ENCODE measurements at regions not wholly inside any gene's neighbourhood (a gene's known extent, or its start where the extent isn't known, plus 50 kb on each side); places are given as distances from the start of the nearest gene placed in this dataset.

DNA sequence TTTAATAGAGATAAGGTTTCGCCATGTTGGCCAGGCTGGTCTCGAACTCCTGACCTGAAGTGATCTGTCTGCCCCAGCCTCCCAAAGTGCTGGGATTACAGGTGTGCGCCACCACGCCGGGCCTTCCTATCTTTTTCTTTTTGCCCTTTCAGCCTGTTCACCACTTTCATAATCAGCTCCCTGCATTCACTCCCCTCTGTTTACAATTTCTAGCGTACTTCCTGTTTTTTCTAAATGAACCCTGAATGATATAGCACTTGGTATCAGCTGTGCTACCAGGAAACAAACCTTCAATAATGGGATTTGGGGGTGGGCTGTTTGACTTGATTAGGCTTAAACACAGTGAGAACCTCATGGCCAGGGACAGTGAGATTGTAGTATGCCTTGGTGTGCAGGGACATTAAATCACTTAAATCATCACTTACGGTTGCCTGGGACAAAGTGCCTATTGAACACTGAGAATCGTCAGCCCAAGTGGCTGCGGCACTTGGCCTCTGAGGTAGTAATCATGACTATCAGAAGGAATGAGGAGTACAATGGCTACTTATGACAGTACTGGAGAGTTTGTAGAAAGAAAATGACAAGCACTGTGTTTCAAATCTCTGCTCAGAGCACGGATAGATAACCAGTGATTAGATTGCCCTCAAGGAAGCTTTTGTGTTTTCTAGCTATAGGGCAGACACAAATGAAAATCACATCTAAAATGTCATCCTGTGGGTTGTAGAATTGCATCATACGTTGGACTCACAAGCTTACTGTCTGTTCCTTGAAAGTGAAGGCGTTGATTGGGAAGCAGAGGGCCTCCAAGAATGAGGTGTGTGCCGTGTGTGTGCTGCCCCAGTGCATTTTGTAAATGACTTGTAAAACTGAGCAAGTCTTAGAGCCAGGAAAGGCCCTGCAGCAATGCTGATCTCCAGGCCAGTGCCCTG is 661.8 kb downstream of the MATN1 start:
- H3K36me3 Mint-ChIP-seq (ENCODE audit: low read depth) = no peaks in the 10 kb centered on the region
- no peak for DNase-seq

GRCh38 chr1:30060738-30061137 is 662.6 kb downstream of the MATN1 start:
- no peaks in the 10 kb centered on the region for H3K27me3 Mint-ChIP-seq
- intact Hi-C loops (cut with micrococcal nuclease) = no loop called here
- H3K9me3 Mint-ChIP-seq = no peaks in the 10 kb centered on the region
- no peak for DNase-seq
- H3K36me3 Mint-ChIP-seq (ENCODE audit: low read depth) = no peaks in the 10 kb centered on the region
- no peak overlapping the region for H3K4me3 Mint-ChIP-seq
- H3K4me1 Mint-ChIP-seq = no peaks in the 10 kb centered on the region
- H3K27ac Mint-ChIP-seq = no peak overlapping the region

More for the DNA sequence above, 661.8 kb downstream of the MATN1 start:
- Mint-ChIP-seq H3K4me1 (no peaks in the 10 kb centered on the region), H3K27ac (no peak overlapping the region), H3K27me3 (no peaks in the 10 kb centered on the region), H3K9me3 (no peaks in the 10 kb centered on the region), H3K4me3 (no peak overlapping the region)
- intact Hi-C loops (cut with micrococcal nuclease) = no loop called here

GRCh38 chr1:30058970-30059369 is 664.4 kb downstream of the MATN1 start:
- Mint-ChIP-seq H3K36me3 (ENCODE audit: low read depth) (no peaks in the 10 kb centered on the region), H3K4me3 (no peak overlapping the region), H3K27ac (no peak overlapping the region), H3K27me3 (no peaks in the 10 kb centered on the region), H3K4me1 (no peaks in the 10 kb centered on the region), H3K9me3 (no peaks in the 10 kb centered on the region)
- intact Hi-C loops (cut with micrococcal nuclease) = no loop called here
- no peak for DNase-seq

DNA sequence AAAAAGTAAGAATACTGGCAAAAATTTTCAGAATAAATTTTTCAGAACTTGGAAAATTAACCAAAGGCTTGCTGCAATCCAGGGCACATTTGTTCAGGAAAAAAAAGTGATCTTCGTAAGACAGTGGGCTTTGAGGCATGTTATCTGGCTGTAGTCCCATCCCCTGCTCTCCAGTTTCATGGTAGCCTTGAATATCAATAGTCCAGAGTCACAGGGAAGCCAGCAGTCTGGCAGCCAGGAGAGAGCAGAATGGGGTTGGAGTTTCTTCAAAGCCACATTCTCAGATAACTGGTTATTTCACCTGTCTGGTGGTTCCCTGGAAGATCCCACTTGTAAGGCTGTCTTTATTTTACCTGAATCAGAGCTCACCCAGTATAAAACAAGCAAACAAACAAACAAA is 669.3 kb downstream of the MATN1 start:
- Mint-ChIP-seq H3K9me3 (no peaks in the 10 kb centered on the region), H3K27me3 (peaks cover 10% of the 10 kb centered on the region)

GRCh38 chr1:30052178-30052577 is 671.2 kb downstream of the MATN1 start:
- H3K36me3 Mint-ChIP-seq (ENCODE audit: low read depth) = no peaks in the 10 kb centered on the region
- no peak overlapping the region for H3K27ac Mint-ChIP-seq
- no peaks in the 10 kb centered on the region for H3K9me3 Mint-ChIP-seq
- H3K4me1 Mint-ChIP-seq = no peaks in the 10 kb centered on the region
- DNase-seq = no peak
- intact Hi-C loops (cut with micrococcal nuclease) = no loop called here
- H3K4me3 Mint-ChIP-seq = no peak overlapping the region
- peaks cover 10% of the 10 kb centered on the region for H3K27me3 Mint-ChIP-seq

More for the DNA sequence above, 669.3 kb downstream of the MATN1 start:
- Mint-ChIP-seq H3K4me1 (no peaks in the 10 kb centered on the region), H3K4me3 (no peak overlapping the region), H3K27ac (no peak overlapping the region), H3K36me3 (ENCODE audit: low read depth) (no peaks in the 10 kb centered on the region)
- no peak for DNase-seq
- intact Hi-C loops (cut with micrococcal nuclease) = no loop called here

DNA sequence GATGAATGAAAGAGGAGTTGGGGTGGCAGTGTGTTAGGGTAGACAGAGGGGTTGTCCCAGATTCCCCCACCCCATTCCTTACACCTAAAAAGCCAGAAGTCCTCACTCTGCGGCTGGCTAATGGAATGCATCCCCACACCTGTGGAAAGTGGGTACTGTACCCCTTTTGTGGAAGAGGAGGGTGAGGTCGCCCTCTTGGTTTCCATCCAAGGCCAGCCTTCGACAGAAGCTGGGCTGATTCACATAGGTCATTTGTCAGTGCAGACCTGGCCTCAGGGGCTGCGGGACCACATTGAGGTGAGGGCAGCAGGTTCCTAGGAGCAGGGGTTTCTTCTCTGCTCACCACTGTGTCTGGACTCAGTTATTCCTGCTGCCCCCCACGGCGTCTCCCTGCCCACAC is 671.6 kb downstream of the MATN1 start:
- no peak for DNase-seq

GRCh38 chr1:30049748-30050296 is 673.6 kb downstream of the MATN1 start:
- intact Hi-C loops (cut with micrococcal nuclease) = no loop called here
- Mint-ChIP-seq H3K9me3 (no peaks in the 10 kb centered on the region), H3K27ac (no peak overlapping the region)

More for the DNA sequence above, 671.6 kb downstream of the MATN1 start:
- H3K4me3 Mint-ChIP-seq = no peak overlapping the region
- H3K4me1 Mint-ChIP-seq = no peaks in the 10 kb centered on the region
- no peak overlapping the region for H3K27ac Mint-ChIP-seq
- no peaks in the 10 kb centered on the region for H3K9me3 Mint-ChIP-seq
- intact Hi-C loops (cut with micrococcal nuclease) = no loop called here
- H3K27me3 Mint-ChIP-seq = peaks cover 10% of the 10 kb centered on the region
- H3K36me3 Mint-ChIP-seq (ENCODE audit: low read depth) = no peaks in the 10 kb centered on the region

DNA sequence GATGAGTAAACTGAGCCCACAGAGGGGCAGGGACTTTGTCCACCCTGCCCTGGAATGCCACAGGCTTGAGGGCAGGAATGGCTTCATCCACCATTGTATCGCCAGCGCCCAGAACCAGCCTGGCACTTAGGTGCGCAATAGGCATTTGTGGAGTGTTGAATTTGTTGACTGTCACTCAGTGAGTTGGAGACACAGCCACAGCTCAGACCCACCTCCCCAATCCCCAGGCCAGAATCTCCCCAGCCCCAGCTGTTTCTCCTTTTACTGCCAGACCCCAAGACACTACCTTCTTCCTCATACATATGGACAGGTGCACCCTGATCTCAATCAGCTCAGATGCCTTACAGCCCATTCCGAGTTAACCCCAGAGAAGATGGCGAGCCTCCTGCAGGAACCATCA is 674.5 kb downstream of the MATN1 start:
- H3K36me3 Mint-ChIP-seq (ENCODE audit: low read depth) = no peaks in the 10 kb centered on the region

More at GRCh38 chr1:30049748-30050296, 673.6 kb downstream of the MATN1 start:
- H3K4me3 Mint-ChIP-seq = no peak overlapping the region
- H3K4me1 Mint-ChIP-seq = no peaks in the 10 kb centered on the region
- DNase-seq = no peak
- peaks cover 10% of the 10 kb centered on the region for H3K27me3 Mint-ChIP-seq
- H3K36me3 Mint-ChIP-seq (ENCODE audit: low read depth) = no peaks in the 10 kb centered on the region

DNA sequence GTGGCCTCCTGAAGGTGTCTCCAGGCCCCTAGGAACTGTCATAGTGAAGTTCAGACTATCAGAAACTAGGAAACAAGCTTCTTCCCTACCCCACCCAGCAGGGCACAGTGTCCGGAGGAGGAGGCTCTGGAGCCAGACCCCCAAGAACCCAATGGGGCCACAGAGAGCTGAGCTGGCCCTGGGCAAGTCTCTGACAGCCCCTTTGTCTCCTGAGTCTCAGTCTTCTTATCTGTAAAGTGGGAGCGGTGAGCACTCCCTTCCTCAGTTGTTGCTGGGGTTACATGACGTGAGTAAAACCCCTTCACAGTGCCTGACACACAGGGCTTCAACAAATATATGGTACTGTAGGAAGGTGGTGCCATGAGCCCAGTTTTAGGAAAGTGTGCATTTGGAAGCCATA is 675.8 kb downstream of the MATN1 start:
- no peaks in the 10 kb centered on the region for H3K36me3 Mint-ChIP-seq (ENCODE audit: low read depth)

More for the DNA sequence above, 674.5 kb downstream of the MATN1 start:
- H3K9me3 Mint-ChIP-seq = peaks cover 3% of the 10 kb centered on the region
- intact Hi-C loops (cut with micrococcal nuclease) = no loop called here
- H3K27me3 Mint-ChIP-seq = peaks cover 10% of the 10 kb centered on the region
- H3K27ac Mint-ChIP-seq = no peak overlapping the region
- H3K4me3 Mint-ChIP-seq = no peak overlapping the region
- no peaks in the 10 kb centered on the region for H3K4me1 Mint-ChIP-seq
- no peak for DNase-seq

DNA sequence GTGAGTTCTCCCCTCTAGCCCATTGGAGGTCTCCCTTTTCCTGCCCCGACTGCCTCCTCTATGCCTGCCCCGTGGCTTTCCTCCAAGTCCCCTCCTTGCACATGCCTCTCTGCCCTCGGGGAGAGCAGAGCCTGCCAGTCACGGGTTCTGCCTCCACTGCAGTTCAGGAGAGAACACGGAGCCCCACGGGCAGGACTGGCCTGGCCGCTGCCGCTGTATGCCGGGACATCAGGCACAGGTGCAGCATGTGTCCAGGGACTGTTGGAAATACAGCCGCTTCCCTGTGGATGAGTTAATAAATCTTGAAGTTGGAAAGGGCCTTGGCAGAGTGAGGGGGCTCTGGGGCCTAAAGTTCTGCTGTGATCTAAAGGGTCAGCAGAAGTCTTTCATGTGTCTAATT is 676.6 kb downstream of the MATN1 start:
- Mint-ChIP-seq H3K4me1 (no peaks in the 10 kb centered on the region), H3K27ac (no peak overlapping the region), H3K9me3 (peaks cover 3% of the 10 kb centered on the region), H3K4me3 (no peak overlapping the region), H3K36me3 (ENCODE audit: low read depth) (no peaks in the 10 kb centered on the region), H3K27me3 (peaks cover 2% of the 10 kb centered on the region)
- intact Hi-C loops (cut with micrococcal nuclease) = no loop called here
- DNase-seq = no peak

More for the DNA sequence above, 675.8 kb downstream of the MATN1 start:
- no peak for DNase-seq
- no peaks in the 10 kb centered on the region for H3K4me1 Mint-ChIP-seq
- peaks cover 3% of the 10 kb centered on the region for H3K9me3 Mint-ChIP-seq
- H3K27me3 Mint-ChIP-seq = peaks cover 4% of the 10 kb centered on the region
- H3K27ac Mint-ChIP-seq = no peak overlapping the region
- intact Hi-C loops (cut with micrococcal nuclease) = no loop called here
- H3K4me3 Mint-ChIP-seq = no peak overlapping the region

- Mint-ChIP-seq H3K27ac (no peak overlapping the region), H3K9me3 (peaks cover 3% of the 10 kb centered on the region), H3K36me3 (ENCODE audit: low read depth) (no peaks in the 10 kb centered on the region), H3K4me3 (no peak overlapping the region), H3K27me3 (peaks cover 2% of the 10 kb centered on the region), H3K4me1 (no peaks in the 10 kb centered on the region)
- DNase-seq = no peak
- intact Hi-C loops (cut with micrococcal nuclease) = no loop called here
Measured at GRCh38 chr1:30045304-30046090, 677.9 kb downstream of the MATN1 start.

DNA sequence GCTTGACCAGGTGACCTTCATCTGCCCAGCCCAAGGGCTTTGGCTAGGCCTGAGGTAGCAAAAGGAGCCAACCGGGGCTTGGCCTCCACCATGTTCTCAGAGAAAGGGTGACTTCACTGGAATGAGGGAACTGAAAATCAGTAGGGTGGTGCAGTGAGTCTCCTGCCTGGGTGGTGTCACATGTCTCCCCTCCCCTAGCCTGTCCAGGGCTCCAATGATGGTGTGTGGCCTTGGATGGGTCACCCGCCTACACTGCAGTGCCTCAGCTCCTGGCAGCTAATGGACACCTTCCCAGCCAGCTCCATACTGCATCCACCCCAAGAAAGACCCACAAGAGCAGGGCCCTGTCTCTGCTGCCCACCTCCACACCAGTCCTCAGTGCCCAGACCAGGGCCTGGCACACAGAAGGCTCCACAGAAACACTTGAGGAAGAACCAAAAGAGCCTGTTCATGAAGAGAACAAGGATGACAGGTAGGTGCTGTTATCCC is 678.7 kb downstream of the MATN1 start:
- no peaks in the 10 kb centered on the region for H3K27me3 Mint-ChIP-seq

DNA sequence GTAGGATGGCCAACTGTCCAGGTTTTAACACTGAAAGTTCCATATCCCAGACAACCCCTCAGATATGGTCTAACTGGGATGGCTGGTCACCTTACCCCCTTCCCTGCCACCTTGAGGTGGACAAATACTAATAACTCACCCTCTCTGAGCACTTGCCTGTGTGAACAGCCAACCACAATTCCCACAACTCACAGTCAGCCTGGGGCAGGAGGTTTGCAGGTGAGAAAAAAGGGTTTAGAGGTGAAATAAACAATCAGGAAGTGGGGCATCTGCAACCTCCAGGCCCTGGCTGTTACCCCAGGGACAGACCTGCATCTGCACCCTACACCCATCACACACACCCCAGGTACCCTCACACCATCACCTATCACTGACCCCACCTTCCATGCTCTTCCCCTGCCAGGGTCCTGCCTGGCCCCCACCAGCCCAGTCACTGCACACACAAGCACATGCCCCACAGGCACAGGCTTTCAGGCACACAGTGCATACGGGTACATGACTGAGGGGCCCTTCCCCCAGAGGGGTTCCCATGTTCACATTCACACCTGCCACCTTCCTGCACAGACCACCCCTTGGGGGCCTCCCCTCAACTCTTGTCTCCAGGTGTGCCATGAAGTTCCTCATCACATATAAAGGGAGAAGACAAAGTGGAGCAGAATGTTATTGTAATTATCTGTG is 679.5 kb downstream of the MATN1 start:
- Mint-ChIP-seq H3K4me3 (no peak overlapping the region), H3K9me3 (peaks cover 3% of the 10 kb centered on the region), H3K4me1 (no peaks in the 10 kb centered on the region), H3K36me3 (ENCODE audit: low read depth) (no peaks in the 10 kb centered on the region), H3K27me3 (no peaks in the 10 kb centered on the region), H3K27ac (no peak overlapping the region)
- intact Hi-C loops (cut with micrococcal nuclease) = no loop called here
- no peak for DNase-seq

More for the DNA sequence above, 678.7 kb downstream of the MATN1 start:
- Mint-ChIP-seq H3K9me3 (peaks cover 3% of the 10 kb centered on the region), H3K27ac (no peak overlapping the region), H3K4me3 (no peak overlapping the region), H3K36me3 (ENCODE audit: low read depth) (no peaks in the 10 kb centered on the region), H3K4me1 (no peaks in the 10 kb centered on the region)
- DNase-seq = no peak
- intact Hi-C loops (cut with micrococcal nuclease) = no loop called here

Data from activated CD4-positive, alpha-beta T cell treated with anti-CD3 and anti-CD28 coated beads, Interleukin-2, amount 10 ng/mL, durations not matched to agents 24 days and 14 days (primary cell).